HuH-7 (cell line): ENCODE measurements at regions not wholly inside any gene's neighbourhood (a gene's known extent, or its start where the extent isn't known, plus 50 kb on each side); places are given as distances from the start of the nearest gene placed in this dataset.
A peak's percentile ranks its signal among the peaks of the same experiment; 100 is the strongest.

ENCODE experiments used
- DNase-seq: peaks from one replicate; pipeline ENCODE4 v3.0.0; 2011; ENCODE audit warnings: low spot score

- no peak for DNase-seq
These were observed 79.1 kb downstream of the INHBB start for GRCh38 chr2:120425014-120425413.

DNA sequence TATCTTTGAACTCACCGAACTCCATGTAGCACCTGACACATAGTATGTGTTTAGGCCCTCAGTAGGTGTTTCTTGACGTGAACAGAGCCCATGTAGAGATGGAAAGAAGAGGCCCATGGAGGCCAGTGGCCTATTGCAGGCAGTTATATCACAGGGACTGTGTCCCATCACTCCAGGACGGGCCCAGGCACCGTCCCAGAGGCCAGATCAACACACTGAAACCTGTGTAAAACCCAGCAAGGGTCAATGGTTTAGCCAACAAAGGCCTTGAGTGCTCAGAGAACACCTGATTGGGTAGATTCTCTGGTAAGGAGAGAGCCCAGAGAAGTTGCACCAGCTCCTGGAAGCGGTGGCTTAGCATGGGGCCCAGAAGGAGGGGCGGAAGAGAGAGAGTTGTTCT, 82.8 kb downstream of the INHBB start:
- DNase-seq = no peak

- no peak for DNase-seq
These were observed 83.9 kb downstream of the INHBB start for GRCh38 chr2:120429586-120430500.

GRCh38 chr2:120430501-120430830, 84.5 kb downstream of the INHBB start:
- DNase-seq = no peak

GRCh38 chr2:120430957-120431356, 85.0 kb downstream of the INHBB start:
- no peak for DNase-seq

DNA sequence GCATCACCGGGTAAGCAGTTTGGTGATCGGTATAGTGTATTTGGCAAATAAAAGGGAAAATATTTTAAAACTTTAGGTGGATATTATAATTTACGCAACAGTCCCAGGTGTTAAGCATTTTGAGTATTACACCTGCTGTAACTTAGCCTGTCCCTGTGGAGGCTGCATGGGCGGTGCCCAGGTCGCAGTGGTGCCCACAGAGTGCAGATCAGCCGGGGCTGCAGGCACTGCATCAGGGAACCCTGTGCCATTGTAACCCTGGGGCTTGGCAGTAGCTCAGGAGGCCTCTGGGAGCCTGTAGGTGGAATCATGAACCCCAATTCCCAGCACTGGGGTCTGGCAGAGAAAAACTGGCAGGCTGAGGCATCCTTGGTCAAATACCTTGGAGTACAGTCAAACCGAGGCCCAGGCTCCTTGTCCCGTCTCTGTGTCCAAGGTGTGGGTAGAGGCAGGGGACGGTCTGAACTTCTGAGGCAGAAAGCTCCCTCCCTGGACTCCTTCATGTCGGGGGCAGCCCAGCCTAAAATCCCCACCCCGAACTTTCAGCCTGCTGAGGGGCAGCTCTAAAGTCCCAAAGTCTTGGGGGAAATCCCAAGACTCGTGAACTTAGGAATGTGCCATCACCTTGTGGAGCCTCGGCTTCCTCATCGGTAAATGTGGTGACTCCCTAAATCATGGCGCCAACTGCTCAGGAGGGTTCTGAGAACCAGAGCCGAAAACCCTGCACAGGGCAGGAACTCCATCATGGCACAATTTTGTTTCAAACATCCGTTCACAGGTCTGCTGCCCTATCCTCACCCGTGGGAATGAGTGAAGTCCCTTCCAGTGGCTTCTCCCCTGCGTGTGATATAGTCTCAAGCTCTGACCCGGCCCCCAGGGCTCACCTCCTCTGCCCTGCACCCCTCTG, 85.7 kb downstream of the INHBB start:
- no peak for DNase-seq

DNA sequence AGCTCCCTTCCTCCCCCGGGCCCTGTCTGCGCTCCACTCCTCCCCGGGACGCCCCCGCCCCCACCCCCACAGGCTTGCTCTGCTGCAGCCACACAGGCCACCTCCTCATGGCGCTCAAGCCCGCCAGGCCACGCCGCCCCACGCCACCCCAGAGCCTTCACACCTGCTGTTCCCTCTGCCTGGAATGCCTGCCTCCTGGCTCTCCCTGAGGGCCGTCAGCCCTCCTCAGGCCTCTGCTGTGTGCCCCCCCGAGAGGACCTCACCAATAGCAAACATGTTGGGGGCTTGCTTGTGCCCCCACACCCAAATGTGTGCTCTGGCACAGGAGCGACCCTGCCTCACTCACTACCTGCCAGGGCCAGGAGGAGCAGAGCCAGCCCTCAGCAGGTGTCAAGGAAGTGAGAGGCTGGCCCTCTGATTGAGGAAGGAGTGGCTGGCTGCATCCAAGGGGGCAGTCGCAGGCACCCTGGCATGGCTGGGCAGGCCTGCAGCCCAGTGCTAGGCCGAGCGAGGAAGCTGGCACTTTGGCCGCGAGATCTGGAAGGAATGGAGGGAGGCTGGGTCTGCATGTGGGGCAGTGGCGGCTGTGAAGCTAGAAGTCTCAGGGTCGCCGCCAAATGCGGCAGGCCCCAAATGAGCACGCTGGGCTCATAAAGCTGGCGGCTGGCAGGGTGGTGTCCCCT, 86.5 kb downstream of the INHBB start:
- DNase-seq = no peak

- no peak for DNase-seq
These were observed 87.3 kb downstream of the INHBB start for GRCh38 chr2:120432976-120433815.

DNA sequence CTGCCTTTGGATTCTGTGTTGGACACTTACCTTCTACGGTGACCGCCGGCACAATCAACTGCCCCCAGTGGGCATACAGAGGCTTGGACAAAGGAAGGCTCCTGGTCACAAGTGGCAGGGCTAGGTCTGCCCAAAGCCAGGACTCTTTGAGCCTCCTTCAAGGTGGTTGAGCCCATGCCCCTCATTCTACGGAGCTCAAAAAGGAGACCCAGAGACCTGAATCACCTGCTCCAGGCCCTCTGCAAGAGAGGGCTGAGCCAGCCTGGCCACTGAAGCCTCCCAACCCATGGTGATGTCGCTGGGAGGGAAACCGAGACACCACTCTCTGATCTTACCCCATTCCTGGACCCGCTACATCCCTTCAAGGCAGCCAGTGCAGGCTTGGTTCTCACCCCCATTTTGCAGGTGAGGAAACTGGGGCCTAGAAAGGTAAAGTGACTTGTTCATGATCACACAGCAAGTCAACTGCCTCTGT, 87.9 kb downstream of the INHBB start:
- no peak for DNase-seq

DNA sequence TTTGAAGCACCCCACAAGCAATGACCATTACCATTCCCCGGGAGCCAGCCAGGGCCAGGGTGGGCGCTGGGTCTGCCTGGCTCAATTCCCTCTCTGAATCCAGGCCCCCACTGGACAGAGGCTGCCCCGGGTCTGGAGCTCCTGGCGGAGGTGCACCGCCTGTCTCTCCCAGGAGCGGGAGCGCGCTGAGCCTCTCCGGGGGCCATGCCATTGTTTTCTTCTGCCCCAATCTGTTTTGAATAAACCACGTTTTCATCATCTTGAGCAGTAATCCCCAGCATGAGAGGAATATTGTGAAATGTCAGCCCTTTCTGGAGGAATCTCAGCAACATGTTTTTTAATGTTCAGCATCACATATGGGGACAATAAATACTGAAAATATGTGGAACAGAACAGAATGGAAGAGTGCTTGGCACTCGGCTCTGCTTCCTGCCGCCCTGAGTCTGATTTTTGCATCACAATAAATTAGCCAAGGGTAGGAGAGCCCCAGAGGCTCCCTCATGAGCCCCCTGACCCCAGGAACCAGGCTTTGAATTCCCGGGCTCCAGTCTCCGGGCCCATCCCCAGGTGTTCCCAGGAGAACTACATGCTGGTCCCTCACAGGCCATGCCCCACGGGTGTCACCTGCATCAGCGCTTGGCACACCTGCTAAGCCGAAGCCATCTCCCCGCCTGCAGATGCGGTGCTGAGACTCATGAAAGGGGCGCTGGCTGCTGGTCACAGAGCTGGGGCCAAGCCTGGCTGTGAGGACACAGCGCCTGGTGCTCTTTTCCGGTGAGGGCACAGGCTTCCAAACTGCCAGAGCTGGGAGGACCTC, 88.8 kb downstream of the INHBB start:
- no peak for DNase-seq

GRCh38 chr2:120435671-120436459, 89.9 kb downstream of the INHBB start:
- DNase-seq = no peak

GRCh38 chr2:120436460-120436739, 90.5 kb downstream of the INHBB start:
- DNase-seq = no peak

DNA sequence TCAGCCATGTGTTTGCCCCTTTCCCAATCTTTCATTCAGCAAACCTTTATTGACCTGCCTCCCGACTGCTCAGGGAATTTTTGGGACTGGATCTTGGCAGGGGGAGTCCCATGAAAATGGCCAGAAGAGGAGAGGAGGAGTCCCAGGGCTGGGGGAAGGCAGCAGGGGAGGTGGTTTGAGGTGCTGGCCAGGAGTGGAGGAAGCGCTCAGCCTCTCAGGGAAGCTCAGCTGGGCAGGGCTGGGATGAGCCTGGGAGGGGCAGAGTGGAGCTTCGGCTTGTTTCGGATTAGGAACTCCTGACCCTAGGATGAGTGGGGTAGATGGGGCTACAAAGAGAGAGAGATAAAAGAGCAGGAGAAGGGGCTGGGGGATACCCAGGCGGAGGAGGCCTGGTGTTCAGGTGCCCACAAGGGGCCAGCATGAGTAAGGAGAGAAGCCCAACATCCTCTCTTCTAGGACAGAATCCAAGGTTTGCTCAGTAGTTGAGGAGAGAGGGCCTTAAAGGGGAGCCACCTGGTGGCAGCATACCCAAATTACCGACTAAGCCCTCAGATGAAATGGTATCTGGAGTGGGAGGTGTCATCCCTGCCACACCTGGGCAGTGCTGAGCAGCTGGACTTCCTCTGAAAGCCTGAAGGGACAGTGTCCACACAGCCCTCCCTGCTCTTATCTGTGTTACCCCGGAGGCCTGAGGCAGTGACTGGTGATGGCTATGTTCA, 91.1 kb downstream of the INHBB start:
- peak; percentile 86 for DNase-seq

DNA sequence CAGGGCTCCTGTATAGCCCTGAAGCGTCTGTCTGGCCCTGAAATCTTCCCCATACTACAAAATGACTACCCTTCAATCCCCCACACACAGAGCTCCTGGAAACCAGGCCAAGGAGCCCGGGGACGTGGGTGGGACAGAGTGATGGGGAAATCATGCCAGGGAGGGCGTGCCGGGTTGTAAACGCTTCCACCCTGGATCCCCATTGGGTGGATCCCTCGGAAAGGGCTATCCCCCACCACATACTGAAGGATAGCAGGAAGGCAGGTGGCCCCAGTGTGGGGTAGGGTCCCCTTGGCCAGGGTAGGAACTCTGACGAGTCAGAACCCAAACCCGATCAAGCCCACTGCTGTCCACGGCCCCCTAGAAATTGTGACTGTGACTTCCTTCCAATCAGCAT, 91.7 kb downstream of the INHBB start:
- DNase-seq = no peak

DNA sequence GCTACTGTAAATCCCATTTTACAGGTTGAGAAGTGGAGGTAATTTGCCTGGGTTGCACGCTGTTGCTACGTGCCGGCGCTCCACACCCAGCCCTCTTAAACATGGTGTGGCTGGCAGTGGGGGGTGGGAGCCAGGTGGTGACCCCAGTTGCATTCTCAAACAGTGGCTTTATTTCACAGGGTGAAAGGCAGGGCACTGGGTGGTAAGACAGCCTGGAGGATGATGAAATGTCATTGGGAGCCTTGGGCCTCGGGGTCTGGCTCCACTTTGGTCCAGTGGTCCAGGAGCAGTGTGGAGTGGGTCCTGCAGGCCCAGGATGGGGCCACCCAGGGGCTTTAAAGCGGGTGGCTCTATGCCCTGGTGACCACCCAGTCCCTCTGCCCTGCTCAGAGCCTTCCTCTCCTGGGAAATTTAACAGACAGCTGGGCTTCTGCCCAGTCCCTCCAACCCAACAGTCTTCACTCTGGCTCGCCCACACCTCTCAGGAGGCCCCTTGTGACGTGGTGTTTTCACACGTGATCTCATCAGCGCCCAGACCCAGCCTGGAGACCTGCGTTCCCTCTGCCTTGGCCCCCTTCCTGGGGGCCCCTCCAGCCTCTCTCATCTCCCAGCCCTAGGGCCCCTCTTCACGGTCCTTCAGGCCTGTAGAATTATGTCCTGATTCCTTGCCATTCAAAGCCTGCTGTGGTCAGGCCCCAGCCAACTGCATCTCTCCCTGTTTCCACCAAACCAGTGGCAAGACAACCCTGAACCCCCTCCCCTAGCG, 92.5 kb downstream of the INHBB start:
- no peak for DNase-seq

- no peak for DNase-seq
These were observed 93.1 kb downstream of the INHBB start for GRCh38 chr2:120439067-120439368.

DNA sequence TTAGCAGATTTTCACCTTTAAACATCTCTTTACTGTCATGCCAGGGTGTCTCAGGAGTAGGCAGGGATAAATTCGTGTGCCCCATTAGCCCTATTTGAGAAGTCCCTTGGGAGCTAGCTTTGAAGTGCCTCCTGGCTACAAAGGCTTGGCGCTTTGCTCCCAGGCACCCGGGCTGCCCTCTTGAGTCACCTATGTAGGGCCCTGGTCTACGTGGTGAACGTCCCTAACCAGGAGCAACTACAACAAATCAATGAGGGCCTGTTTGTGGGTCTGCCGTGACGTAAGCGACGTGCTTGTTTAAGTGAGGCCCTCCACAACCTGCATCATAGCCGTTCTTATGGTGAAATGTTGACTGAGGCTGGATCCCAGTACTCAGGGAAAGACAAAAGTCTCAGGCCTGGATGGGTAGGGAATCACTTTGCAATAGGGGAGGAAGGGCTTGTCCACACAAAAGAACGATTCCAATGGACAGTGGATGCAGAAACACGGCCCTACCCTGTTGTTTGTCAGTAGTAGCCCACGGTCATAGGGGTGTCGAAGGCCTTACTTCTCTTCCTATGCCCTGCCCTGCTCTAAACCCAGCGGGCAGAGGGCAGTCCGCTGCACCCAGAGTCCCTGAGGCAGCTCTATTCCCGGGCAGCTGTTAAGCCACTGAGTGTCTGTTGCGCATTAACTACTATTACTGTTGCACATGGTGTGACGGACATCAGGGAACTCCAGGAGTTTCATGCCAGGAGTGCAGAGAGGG, 93.9 kb downstream of the INHBB start:
- DNase-seq = no peak
